Kidney capillary endothelial cell (primary cell): ENCODE measurements at regions not wholly inside any gene's neighbourhood (a gene's known extent, or its start where the extent isn't known, plus 50 kb on each side); places are given as distances from the start of the nearest gene placed in this dataset.
A peak's percentile ranks its signal among the peaks of the same experiment; 100 is the strongest.

ENCODE experiments used
- DNase-seq: peaks from one replicate; pipeline ENCODE4 v3.0.0-alpha.2; 2018; ENCODE audit warnings: low spot score

- DNase-seq, result no peak
Observed at GRCh38 chr3:190252080-190252479, 70.2 kb downstream of the CLDN1 start.

GRCh38 chr3:190249414-190249813, 72.8 kb downstream of the CLDN1 start:
- no peak for DNase-seq

GRCh38 chr3:190242147-190242546, 80.1 kb downstream of the CLDN1 start:
- DNase-seq, result no peak

- no peak for DNase-seq
Observed at GRCh38 chr3:190239325-190239724, 82.9 kb downstream of the CLDN1 start.

GRCh38 chr3:190238871-190239270, 83.4 kb downstream of the CLDN1 start:
- no peak for DNase-seq

- no peak for DNase-seq
Observed at GRCh38 chr3:190234621-190235020, 87.6 kb downstream of the CLDN1 start.

- DNase-seq, result no peak
Observed at GRCh38 chr3:190229632-190230424, 92.4 kb downstream of the CLDN1 start.

- DNase-seq, result no peak
Observed at GRCh38 chr3:190227064-190227463, 95.2 kb downstream of the CLDN1 start.

GRCh38 chr3:190224863-190225692, 97.2 kb downstream of the CLDN1 start:
- DNase-seq, result peak; percentile 36

GRCh38 chr3:190224456-190224855, 97.8 kb downstream of the CLDN1 start:
- DNase-seq, result no peak

GRCh38 chr3:190222916-190223315, 99.3 kb downstream of the CLDN1 start:
- DNase-seq, result no peak

GRCh38 chr3:190222360-190222759, 99.9 kb downstream of the CLDN1 start:
- DNase-seq, result no peak

GRCh38 chr3:190220362-190220761, 99.7 kb upstream of the P3H2 start:
- DNase-seq, result no peak

GRCh38 chr3:190217081-190217480, 96.4 kb upstream of the P3H2 start:
- DNase-seq, result no peak

GRCh38 chr3:190213727-190214126, 93.0 kb upstream of the P3H2 start:
- DNase-seq, result no peak

- DNase-seq, result no peak
Observed at GRCh38 chr3:190210608-190211007, 89.9 kb upstream of the P3H2 start.

- no peak for DNase-seq
Observed at GRCh38 chr3:190209533-190209932, 88.8 kb upstream of the P3H2 start.

GRCh38 chr3:190208196-190208595, 87.5 kb upstream of the P3H2 start:
- DNase-seq, result no peak

- peak; percentile 67 for DNase-seq
Observed at GRCh38 chr3:190205739-190206138, 85.0 kb upstream of the P3H2 start.

GRCh38 chr3:190204200-190204599, 83.5 kb upstream of the P3H2 start:
- DNase-seq, result no peak

GRCh38 chr3:190197346-190197763, 76.7 kb upstream of the P3H2 start:
- DNase-seq, result no peak

GRCh38 chr3:190194506-190194905, 73.8 kb upstream of the P3H2 start:
- DNase-seq, result no peak

- DNase-seq, result no peak
Observed at GRCh38 chr3:190193210-190193609, 72.5 kb upstream of the P3H2 start.
